Fibroblast of skin of scalp (primary cell): ENCODE measurements at regions not wholly inside any gene's neighbourhood (a gene's known extent, or its start where the extent isn't known, plus 50 kb on each side); places are given as distances from the start of the nearest gene placed in this dataset.

Experiments used
- DNase-seq: peaks from one replicate; pipeline ENCODE4 v3.0.0-alpha.2; 2013

DNA sequence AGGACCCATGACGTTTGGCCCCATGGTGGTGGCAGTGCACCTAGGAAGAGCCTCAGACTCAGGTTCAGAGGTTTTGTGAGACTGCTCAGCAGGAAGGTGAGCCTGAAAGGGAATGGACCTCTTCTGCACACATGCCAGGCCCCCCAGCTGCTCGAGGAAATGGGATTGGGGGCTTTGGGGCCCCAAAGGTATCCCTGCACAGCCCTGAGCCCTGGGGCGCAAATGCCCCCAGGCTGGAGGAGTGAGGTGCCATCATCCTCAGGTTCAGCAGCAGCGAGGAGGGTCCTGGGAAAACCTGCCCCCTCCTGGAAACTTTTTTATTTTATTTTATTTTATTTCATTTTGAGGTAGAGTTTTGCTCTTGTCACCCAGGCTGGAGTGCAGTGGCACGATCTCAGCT, 171.8 kb upstream of the MVB12B start:
- no peak for DNase-seq

DNA sequence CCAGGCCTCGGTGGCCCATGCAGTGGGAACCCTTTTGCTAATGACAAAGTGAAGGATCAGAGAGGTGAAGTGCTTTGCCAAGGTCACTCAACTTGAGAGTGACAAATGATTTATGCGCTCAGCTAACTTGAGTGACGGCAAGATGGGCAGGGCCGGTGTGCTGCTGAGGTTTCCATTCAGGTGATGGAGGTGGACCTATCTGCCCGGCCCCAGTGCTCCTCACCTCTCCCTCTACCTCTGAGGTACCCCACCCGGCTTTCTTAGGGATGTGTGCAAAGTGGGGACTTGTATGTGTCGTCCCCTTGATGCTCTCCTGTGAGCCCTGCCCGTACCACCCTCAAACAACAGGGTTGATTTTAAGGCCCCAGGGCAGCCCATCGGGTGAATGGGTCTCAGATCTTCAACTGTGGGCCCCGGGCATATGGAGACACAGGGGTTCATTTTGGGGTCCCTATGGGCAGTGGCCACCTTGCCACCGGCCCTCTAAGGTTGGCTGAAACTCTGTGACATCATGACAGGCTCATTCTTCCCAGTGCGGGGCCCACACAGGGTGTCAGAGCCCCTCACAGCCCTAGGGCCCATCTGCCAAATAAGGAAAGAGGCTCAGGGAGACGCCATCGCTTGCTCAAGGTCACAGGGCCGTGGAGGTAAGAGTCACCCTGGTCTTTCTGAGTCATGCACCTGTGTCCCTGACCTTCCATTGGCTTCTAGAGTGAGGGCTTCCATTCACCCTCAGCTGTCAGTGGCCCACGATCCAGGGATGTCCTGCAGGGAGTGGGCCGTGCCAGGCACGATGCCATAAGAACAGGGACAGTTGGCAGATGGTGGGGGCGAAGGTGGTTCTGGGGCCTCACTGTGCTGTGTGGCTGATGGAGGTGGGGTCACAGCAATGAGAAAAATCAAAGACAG, 170.6 kb upstream of the MVB12B start:
- DNase-seq = no peak

DNA sequence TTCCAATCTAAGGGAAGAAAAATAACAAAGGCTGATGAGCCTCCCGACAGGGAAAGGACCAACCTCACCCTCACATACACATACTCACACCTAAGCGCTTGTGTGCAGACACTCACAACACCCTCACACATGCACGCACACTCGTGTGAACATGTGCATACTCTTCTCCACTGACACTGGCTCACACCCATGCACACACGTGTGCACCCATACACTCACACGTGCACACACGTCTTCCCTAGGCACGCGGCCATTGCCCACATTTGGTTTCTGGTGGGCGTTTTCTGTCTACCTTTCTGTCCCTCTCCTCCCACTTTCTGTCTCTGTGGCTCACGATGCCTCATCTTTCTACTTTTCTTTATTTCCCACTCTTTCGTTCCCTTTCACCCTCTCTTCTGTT, 169.7 kb upstream of the MVB12B start:
- DNase-seq = no peak

DNA sequence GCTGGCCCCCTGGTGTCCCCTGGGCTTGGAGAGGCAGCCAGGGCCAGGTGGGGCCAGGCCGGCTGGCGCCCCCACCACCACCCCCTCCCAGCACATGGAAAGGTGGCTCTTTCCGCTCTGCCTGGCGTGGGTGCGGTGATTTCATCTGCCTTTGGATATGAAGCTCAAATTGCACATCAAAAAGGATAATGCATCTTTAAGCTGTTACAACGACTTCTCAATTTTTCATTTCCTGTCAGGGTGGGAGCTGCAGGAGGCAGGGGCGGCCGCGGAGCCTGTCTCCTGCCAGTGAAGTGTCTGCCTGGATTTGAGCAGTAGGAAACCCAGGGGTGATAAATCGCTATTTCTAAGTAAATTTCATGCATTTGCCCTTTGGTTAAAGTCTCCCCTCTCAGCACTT, 169.2 kb upstream of the MVB12B start:
- no peak for DNase-seq

DNA sequence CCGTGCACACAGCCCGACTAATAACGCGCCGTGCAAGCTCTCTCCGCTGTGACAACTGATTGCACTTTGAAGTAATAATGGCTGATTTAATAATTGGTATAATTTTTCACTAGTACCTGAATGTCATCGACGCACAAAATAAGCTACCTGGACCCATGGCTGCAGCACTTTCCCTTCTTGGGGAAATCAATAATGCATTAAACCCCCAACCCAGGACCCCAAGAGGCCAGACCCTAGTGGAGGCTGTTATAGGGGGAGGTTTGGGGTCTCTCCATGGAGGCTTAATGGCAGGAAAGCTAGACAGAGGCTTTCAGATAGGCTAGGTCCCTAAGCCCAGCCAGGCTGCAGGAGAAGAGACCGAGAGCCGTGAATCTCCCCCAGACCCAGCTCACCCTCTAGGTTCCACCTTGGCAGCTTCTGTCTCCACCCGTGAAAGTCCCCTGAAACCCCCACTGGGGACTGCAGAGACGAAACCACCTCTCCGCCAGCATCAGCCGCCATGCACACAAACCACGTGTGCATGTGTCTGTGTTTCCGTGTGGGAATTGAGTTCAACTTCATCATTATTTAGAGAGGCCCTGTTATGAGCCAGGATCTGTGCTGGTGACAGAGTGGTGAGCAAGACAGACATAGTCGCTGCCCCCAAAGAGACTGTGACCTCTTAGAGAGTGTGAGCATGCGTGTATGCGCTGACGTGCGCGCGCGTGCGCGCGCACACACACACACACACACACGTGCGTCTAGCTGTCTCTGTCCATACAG, 168.6 kb upstream of the MVB12B start:
- no peak for DNase-seq

DNA sequence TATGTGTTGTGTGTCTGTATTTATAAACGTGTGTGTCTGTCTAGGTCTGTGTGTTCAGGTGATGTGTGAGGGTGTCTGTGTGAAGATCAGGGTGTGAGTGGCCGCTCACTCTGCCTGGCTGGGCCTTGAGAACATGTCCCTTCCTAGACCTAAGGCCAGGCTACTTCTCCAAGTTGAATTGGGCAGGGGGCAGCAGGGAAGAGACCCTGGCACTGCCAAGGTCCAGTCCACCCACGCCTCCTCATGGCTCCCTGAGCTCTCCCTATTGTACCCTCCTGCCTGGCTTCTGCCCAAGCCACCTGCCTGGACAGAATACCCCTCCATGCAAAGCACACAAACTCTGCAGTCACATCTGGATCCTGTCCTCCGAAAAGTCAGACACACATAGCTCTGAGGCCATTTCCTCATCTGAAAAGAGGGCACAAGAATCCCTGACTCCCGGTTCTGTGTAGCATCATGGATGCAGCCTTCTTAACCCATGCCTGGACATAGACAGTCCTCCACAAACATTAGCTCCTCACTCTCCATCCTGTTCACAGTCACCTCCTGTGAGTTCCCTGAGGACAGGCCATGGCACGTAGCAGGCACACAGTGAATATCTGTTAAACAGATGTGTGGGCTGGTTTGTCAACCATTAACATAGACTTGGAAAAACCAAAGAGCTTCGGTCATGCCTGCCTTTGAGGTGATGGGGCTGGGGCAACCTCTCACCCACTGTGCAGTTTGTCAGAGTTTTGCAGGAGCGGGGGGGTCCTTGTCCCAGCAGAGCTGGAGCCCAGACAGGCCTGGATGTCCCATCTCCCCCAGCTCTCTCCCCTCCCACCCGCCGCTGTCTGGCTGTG, 167.8 kb upstream of the MVB12B start:
- DNase-seq = no peak

DNA sequence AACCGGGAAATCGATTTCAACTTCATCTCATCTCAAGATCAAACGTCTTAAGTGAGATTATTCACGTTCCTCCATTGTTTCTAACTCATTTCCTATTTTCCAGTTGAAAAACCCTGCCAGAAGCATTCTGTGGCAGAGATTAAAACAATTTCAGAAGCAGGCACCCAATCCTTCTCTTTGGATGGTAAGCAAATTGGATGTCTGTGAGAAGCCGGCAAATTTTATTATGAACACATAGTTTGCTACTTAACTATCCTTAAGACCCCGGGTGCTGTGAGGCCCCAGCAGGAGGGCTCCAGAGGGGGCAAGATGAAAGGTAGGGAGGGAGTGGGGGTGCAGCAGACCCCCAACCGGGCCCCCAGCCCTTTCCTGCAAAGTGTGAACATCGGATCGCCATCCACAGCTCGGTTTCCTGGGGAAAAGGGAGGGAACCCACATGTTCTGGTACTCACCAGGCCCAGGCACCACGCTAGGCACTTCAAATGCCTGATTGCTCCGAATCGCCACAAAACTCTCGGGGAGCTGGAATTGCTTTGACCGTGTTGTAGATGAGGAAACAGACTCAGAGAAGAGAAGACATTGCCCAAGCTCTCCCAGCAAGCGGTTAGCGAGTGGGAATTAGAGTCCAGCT, 167.1 kb upstream of the MVB12B start:
- no peak for DNase-seq

DNA sequence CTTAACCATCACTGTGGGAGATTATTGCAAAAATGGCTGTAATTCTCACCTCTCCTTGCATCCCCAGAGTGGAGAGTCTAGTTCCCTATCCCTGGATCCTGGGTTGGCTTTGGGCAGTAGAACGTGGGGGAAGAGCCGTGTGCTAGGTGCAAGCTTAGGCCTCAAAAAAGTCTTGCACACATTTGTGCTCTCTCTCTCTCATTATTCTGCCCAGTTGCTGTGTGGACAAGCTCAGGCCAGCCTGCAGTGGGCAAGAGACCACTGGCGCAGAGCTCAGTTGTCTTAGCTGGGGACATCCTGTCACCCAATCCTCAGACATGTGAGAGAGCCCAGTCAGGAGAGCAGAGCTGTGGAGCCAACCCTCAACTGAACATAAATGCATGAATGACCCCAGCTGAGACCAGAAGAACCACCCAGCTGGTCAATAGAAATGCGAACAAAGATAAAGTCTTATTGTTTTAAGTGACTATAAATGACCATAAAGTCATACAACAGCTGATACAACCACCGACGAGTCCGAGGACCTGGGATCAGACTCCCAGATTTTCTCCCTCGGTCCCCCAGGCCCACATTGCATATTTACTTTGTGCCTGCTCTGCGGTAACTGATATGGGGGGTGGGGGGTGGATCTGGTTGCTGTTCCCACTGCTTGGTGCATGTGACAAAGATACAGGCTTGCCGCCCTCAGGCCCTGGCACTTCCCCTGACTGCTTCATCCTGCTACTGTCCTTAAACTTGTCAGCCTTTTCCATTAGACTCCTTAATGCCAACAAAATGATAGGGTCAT, 166.4 kb upstream of the MVB12B start:
- DNase-seq = no peak

DNA sequence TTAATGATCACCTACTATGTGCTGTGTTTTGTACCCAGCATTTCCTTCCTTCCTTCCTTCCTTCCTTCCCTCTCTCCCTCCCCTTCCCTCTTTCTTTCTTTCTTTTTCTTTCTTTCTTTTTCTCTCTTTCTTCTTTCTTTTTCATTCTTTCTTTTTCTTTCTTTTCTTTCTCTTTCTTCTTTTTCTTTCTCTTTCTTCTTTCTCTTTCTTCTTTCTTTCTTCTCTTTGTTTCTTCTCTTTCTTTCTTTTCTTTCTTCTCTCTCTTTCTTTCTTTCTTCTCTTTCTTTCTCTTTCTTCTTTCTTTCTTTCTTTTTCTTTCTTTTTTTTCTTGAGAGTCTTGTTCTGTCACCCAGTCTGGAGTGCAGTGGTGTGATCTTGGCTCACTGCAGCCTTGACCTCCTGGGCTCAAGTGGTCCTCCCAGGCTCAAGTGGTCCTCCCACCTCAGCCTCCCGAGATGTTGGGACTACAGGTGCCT, 165.7 kb upstream of the MVB12B start:
- no peak for DNase-seq

DNA sequence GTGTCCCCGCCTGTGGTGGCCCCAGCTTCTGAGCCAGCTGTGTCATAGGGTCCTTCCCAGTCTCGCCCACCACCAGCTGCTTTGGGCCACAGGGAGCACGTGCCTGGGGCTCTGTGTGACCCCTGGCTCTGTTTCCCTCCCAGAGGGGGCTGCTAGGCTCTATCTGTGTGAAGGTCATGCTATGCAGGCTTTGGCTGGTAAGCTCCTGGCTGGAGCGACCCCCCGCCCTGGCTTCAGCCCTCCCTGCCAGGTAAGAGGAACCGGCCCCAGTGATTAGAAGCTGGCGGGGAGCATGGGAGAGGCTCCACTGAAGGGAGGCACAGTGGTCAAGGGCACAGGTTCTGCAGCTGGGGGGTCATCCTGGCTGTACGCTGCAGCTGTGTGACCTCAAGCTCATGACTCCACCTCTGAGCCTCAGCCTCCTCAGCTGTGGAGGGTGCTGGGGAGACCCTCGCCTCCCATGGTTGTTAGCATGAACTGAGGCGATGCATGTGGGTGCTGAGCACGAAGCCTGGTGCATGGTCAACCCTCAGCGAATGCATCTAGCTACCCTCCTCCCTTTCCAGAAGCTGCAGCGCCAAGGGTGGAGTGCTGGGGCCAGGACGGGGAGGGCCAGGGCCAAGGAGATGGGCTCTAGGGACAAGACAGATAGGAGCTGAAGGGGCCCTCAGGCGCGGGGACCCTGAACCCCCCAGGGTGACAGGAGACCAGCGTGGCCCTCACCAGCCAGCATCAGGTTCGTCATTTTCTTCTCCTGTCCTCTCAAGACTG, 163.8 kb upstream of the MVB12B start:
- DNase-seq = no peak

DNA sequence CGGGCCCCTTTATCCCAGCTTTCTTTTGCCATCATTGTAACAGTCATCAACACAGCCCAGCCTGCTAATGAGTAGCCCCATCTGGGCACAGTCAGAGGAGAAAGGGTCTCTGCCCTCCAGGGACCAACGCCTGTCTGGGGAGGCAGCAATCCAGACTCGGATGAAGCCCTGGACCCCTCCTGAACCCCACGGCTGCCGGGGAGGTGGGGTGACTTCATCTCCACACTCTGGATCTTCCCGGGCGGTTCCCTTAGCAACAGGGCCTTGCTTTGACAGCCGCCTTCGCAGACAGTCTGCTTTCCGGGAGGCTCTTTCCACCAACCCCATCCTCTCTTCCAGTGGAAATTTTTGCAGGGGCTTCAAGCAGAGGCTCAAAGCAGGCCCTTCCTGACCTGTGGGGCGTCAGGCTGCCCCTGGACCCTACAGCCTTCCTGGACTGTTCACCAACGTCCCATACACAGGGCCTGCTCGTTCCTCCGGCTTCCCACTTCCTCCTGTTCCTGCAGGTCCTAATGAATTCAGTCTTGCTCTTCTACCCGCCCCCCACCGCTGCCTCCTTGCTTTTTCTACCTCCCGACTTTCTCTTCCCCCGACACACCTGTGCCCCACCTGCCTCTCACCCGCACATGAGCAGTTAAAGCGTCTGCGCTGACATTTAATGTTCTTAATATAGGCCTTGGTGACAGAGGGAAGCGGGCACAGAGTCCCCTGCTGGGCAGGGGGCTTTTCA, 161.7 kb upstream of the MVB12B start:
- no peak for DNase-seq

DNA sequence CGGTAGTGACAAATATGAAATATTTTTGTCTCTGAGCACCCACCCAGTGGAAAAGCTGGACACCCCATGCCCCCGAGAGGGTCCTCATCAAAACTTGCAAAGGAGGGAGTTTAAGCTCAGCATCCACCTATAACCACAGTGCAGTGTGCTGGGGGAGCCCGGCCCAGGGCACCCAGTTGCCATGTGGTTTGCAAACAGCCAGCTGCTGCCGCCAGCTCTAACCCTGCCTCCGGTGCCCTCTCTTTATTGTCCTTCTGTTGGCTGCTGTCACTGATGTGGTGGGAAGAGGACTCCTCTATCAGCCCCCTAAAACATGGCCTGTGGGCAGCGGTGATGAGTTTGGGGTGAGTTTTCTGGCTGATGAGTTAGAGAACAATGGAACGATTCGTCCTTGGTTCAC, 160.9 kb upstream of the MVB12B start:
- DNase-seq = no peak

DNA sequence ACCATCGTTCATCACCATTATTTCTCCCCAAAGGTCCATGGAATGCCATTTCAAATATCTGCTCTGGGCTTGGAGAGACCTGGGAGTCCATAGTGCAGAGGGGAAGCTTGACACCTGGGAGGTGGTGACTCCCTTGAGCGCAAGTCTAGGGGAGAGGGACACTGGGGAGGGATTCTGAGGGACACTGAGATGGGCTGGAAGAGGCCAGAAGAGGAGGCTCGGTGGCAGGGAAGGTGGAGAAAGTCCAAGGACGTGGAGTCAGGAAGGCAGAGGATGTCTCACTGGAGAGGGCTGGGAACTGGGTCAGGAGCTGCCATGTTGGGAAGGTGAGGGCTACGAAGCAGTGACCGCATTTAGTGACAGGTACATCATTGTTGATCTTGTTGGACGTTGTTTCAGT, 160.3 kb upstream of the MVB12B start:
- no peak for DNase-seq

DNA sequence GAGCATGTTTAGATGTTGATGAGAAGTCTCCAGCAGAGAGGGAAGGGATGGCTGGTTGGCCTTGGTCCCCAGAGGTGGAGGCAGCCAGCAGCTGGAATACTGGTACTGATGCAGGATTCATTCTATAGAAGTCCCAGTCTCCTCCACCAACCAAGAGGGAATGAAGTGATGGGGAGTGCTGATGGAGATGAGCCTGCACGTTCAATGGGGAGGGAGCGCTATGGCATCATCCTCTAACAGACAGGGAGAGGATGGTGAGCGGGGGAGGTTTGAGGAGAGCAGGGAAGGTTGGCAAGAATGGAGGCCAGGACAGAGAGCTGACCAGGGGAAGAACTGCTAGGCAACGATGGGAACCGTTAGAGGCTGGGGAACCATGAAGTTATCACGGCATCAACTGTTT, 159.8 kb upstream of the MVB12B start:
- no peak for DNase-seq

DNA sequence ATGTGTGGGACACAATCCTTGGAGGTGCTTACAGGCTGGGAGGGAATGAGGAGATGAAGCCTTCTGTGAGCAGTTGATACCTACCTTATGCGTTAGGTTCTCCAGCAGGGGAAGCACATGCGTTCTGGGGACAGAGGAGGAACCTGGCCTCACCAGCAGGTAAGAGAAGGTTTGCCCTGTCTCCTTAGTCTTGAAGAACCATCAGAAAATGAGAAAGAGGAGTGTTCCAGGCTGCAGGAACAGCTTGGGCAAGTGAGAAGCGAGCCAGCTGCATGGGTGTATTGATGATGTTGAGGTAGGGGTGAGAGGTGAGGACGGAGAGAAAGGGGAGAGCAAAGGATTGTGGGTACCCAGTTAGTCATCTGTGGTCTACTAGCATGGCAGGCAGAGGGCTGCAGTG, 156.9 kb upstream of the MVB12B start:
- DNase-seq = no peak

DNA sequence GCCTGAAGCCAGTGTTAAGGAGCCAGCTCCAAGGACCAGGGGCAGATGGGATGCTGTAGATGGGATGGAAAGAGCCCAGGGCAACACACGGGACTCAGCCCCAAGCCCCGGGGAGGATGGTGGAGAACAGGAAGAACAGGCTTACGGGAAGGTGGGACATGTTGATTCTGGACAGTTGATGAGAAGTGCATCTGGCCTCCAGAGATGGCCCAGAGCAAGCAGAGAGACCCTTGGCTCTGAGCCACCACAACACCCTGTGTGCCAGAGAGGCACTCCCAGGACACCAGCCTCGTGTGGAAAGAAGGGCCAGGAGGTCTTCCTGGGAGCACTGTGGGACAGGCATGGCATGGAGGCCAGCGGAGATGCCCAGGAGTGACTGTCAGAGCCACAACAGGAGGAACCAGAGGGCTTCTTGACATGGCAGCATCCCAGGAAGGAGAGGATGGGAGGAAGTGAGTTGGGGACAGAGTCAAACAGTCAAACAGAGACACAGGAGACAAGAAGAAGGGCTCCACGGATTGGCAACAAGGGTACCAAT, 156.3 kb upstream of the MVB12B start:
- DNase-seq = no peak

DNA sequence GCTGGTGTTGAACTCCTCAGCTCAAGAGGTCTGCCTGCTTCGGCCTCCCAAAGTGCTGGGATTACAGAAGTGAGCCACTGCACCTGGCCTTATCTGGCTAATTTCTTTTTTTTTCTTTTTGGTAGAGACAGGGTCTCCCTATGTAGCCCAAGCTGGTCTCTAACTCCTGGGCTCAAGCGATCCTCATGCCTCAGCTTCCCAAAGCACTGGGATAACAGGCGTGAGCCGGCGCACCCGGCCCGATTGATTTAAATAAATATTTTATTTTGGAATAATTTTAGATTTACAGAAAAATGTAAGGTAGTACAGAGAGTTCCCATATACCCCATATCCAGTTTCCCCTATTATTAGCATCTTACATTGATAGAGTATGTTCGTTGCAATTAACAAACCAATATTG, 155.0 kb upstream of the MVB12B start:
- no peak for DNase-seq

DNA sequence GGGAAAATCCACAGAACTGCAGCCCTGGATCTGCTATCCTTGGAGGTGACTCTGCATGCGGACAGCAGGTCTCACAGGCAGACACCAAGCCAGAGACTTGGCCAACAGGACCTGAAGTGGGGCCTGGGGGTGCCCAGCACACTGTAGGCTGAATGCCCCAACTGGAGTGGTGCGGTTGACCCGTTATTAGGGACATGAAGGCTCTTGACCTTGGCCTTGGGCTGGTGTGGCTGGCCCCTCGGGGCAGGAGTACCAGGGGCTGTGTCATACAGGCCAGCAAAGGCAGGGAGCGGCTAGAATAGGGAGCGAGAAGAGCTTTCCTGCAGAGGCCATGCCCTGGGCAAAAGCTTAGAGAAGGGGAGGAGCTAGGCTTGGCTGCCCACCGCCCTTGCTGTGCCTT, 153.2 kb upstream of the MVB12B start:
- no peak for DNase-seq

DNA sequence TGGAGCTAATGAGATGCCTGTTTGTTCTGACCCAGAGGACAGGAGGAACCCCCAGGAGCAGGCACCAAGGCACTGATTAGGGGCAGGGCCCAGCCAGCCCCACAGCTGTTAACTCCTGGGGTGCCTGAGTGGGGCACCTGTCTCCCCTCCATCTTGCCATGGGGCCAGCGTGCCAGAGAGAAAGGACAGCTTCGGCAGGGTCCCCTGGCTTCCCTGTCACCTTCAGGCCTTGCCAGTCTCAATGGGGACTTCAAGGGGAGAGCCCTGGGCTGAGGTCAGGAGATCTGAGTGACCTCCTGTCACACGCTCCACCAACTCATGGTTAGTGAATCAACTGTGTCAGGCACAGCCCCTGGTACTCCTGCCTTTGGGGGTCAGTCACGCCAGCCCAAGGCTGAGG, 152.7 kb upstream of the MVB12B start:
- DNase-seq = no peak

DNA sequence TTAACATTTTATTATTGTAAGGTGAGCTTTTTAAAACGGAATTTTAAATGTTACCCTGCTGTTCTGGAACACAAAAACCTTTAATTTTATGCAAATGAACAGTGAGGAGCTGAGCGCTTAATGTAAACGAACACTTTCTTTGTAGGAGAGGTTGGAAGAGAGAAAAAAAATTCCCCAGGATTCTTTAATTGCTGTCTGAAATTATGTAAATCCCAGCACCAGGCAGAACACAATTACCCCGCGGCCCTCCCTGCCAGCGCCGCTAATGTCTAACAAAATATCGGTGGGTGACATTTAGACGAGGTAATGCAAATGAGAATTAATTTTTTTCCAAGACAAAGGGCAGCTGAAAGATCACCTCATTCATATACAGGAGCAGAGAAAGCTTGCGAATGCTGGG, 143.4 kb upstream of the MVB12B start:
- DNase-seq = no peak
